ENCODE measurements at regions not wholly inside any gene's neighbourhood (a gene's known extent, or its start where the extent isn't known, plus 50 kb on each side); places are given as distances from the start of the nearest gene placed in this dataset.

DNA sequence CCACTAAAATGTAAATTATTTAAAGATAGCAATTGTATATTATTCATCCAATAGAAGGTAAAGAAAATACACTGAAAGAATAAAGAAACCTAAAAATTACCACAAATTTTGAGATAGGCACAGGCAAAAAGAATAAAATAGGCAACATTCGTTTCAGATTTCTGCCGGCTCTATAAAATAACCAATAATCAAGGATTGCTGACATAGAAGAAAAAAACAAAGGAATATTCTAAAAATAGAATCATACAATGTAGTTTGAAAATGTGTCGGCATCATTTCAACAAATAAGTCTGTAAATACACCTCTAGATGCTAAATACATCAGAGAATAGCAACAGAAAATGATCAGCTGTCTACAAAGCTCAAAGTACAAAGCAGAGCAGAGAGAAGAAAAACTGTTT, 973.3 kb downstream of the EPHA7 start:
- TF ChIP-seq, protein P1, sequence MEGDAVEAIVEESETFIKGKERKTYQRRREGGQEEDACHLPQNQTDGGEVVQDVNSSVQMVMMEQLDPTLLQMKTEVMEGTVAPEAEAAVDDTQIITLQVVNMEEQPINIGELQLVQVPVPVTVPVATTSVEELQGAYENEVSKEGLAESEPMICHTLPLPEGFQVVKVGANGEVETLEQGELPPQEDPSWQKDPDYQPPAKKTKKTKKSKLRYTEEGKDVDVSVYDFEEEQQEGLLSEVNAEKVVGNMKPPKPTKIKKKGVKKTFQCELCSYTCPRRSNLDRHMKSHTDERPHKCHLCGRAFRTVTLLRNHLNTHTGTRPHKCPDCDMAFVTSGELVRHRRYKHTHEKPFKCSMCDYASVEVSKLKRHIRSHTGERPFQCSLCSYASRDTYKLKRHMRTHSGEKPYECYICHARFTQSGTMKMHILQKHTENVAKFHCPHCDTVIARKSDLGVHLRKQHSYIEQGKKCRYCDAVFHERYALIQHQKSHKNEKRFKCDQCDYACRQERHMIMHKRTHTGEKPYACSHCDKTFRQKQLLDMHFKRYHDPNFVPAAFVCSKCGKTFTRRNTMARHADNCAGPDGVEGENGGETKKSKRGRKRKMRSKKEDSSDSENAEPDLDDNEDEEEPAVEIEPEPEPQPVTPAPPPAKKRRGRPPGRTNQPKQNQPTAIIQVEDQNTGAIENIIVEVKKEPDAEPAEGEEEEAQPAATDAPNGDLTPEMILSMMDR (IDR thresholded peaks at IDR 0.05), result no peak
- no peak for TF ChIP-seq POLR2A (IDR thresholded peaks at IDR 0.05)
- no peak for TF ChIP-seq EP300 (IDR thresholded peaks at IDR 0.05)

All from upper lobe of left lung (tissue), 4 donors.